MM.1S (cell line): ENCODE measurements at regions not wholly inside any gene's neighbourhood (a gene's known extent, or its start where the extent isn't known, plus 50 kb on each side); places are given as distances from the start of the nearest gene placed in this dataset.

Source experiments
- DNase-seq: peaks from one replicate; pipeline ENCODE4 v3.0.0-alpha.2; 2015
- H2AFZ ChIP-seq: fragments of 300-600 bp; sonication (generic); 2 replicates; pipeline ENCODE4 v1.6.0; 2016; ENCODE audit warnings: antibody characterized with exemption, low read length
- H3F3A ChIP-seq: fragments of 300-600 bp; sonication (generic); 2 replicates; pipeline ENCODE4 v1.6.1; 2016; ENCODE audit warnings: mild to moderate bottlenecking, antibody characterized with exemption, low read length, moderate library complexity, mixed read lengths; ENCODE audit not compliant: insufficient read depth
- H3K27ac ChIP-seq: fragments of 300-600 bp; sonication (generic); 2 replicates; pipeline ENCODE4 v1.5.1; 2016; ENCODE audit warnings: mild to moderate bottlenecking, low read length
- H3K27me3 ChIP-seq: fragments of 300-600 bp; sonication (generic); replicated peaks from 2 replicates; pipeline ENCODE4 v1.6.0; 2016; ENCODE audit warnings: low read length; ENCODE audit not compliant: insufficient read depth
- H3K36me3 ChIP-seq: fragments of 300-600 bp; sonication (generic); replicated peaks from 2 replicates; pipeline ENCODE4 v1.6.1; 2016; ENCODE audit warnings: mild to moderate bottlenecking, low read length, mixed read lengths; ENCODE audit not compliant: insufficient read depth
- H3K4me1 ChIP-seq: fragments of 300-600 bp; sonication (generic); 2 replicates; pipeline ENCODE4 v1.6.1; 2016; ENCODE audit warnings: low read length, mixed read lengths
- H3K4me2 ChIP-seq: fragments of 300-600 bp; sonication (generic); 2 replicates; pipeline ENCODE4 v1.6.0; 2016; ENCODE audit warnings: low read depth, low read length
- H3K4me3 ChIP-seq: fragments of 300-600 bp; sonication (generic); 2 replicates; pipeline ENCODE4 v1.5.1; 2016; ENCODE audit warnings: low read length, mixed read lengths
- H3K79me2 ChIP-seq: fragments of 300-600 bp; sonication (generic); 2 replicates; pipeline ENCODE4 v1.6.1; 2016; ENCODE audit warnings: mixed run types, low read length, mixed read lengths
- H3K9ac ChIP-seq: fragments of 300-600 bp; sonication (generic); 2 replicates; pipeline ENCODE4 v1.6.1; 2016; ENCODE audit warnings: low read length, mixed read lengths
- H3K9me2 ChIP-seq: fragments of 300-600 bp; sonication (generic); replicated peaks from 2 replicates; pipeline ENCODE4 v1.6.1; 2016; ENCODE audit warnings: mild to moderate bottlenecking, low read length, mixed read lengths; ENCODE audit not compliant: insufficient read depth
- H3K9me3 ChIP-seq: fragments of 300-600 bp; sonication (generic); replicated peaks from 2 replicates; pipeline ENCODE4 v1.6.1; 2016; ENCODE audit warnings: mild to moderate bottlenecking, low read length, mixed read lengths; ENCODE audit not compliant: insufficient read depth
- H4K20me1 ChIP-seq: fragments of 300-600 bp; sonication (generic); 2 replicates; pipeline ENCODE4 v1.6.1; 2016; ENCODE audit warnings: mild to moderate bottlenecking, low read length, moderate library complexity, mixed read lengths; ENCODE audit not compliant: insufficient read depth
- EZH2 ChIP-seq: fragments of 300-600 bp; sonication (generic); optimal IDR thresholded peaks from 2 replicates; pipeline ENCODE3; 2017; ENCODE audit warnings: low read depth, mild to moderate bottlenecking, antibody characterized with exemption, low read length, mixed read lengths
- EZH2phosphoT487 ChIP-seq: fragments of 300-600 bp; sonication (generic); IDR thresholded peaks from 2 replicates; pipeline ENCODE4 v1.6.1; 2018; ENCODE audit warnings: antibody characterized with exemption, low read length
- TF ChIP-seq, protein P1 (sequence below): fragments of 300-600 bp; sonication (generic); IDR thresholded peaks from 2 replicates; pipeline ENCODE4 v1.5.1; 2016; ENCODE audit warnings: antibody characterized with exemption, low read length, mixed read lengths

DNA sequence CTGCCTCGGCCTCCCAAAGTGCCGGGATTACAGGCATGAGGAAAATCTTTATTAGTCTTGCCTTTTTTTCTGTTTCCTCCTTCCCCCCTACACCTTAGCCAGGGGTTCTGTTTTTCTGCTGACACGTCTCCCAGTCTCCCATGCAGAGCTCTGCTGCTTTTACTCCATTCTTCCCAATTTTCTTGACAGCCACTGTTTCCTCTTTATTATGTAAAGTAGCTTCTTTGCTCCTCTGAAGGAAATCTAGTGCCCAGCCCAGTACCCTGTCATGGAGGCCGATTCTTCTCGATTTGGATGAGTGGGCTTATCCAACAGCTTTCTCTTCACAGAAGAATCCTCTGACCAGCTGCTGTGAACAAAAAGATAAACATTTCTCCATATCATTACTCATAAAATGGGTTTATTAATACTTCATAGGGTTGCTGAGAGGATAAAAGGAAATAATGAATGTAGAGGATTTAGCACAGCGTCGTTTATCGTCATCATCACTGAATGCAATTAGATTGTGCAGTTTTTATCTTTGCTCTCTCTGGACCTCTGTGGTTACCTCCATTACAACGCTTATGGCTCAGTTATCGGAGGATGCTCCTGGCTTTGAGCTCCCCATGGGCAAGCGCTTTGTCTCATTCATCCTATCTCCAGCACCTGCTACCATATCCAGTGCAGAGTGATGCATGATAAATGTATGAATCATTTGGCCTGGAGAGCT lies 375.6 kb upstream of the C11orf87 start:
- DNase-seq, result no peak
- H4K20me1 ChIP-seq, result no peaks in the 10 kb centered on the region
- peaks cover 14% of the 10 kb centered on the region for H3K4me1 ChIP-seq
- no peak overlapping the region for H2AFZ ChIP-seq
- no peaks in the 10 kb centered on the region for H3K9me3 ChIP-seq
- H3K27ac ChIP-seq, result no peak overlapping the region
- no peaks in the 10 kb centered on the region for H3K9me2 ChIP-seq
- H3K36me3 ChIP-seq, result no peaks in the 10 kb centered on the region
- no peak overlapping the region for H3K4me2 ChIP-seq
- no peaks in the 10 kb centered on the region for H3K27me3 ChIP-seq
- no peaks in the 10 kb centered on the region for H3K79me2 ChIP-seq
- no peak overlapping the region for H3K9ac ChIP-seq
- H3F3A ChIP-seq, result peaks cover 4% of the 10 kb centered on the region; the same call in 1 of the 2 replicates
- no peak overlapping the region for H3K4me3 ChIP-seq
- TF ChIP-seq EZH2 (no peak), EZH2phosphoT487 (no peak)
- TF ChIP-seq, protein P1, sequence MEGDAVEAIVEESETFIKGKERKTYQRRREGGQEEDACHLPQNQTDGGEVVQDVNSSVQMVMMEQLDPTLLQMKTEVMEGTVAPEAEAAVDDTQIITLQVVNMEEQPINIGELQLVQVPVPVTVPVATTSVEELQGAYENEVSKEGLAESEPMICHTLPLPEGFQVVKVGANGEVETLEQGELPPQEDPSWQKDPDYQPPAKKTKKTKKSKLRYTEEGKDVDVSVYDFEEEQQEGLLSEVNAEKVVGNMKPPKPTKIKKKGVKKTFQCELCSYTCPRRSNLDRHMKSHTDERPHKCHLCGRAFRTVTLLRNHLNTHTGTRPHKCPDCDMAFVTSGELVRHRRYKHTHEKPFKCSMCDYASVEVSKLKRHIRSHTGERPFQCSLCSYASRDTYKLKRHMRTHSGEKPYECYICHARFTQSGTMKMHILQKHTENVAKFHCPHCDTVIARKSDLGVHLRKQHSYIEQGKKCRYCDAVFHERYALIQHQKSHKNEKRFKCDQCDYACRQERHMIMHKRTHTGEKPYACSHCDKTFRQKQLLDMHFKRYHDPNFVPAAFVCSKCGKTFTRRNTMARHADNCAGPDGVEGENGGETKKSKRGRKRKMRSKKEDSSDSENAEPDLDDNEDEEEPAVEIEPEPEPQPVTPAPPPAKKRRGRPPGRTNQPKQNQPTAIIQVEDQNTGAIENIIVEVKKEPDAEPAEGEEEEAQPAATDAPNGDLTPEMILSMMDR, result no peak

DNA sequence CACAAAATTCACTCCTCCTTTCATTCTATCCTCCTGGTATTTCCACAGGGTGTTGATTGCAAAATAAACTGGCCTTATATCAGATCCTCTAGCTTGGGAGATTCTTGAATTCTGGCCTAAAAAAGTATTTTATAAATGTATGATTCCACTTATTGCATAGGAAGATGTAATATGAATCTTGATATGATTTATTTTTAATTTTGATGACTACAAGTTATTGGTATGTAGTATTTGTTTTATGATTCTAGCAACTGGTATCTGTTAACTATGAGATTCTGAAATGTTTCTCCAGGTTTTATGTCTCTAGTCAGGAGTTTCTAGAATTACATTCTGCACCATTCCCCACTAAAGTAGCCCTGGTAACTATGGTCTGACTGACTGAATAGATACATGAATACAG lies 373.9 kb upstream of the C11orf87 start:
- no peaks in the 10 kb centered on the region for H4K20me1 ChIP-seq
- peaks cover 4% of the 10 kb centered on the region; the same call in 1 of the 2 replicates for H3F3A ChIP-seq
- no peaks in the 10 kb centered on the region for H3K9me3 ChIP-seq
- H3K9ac ChIP-seq, result no peak overlapping the region
- DNase-seq, result no peak
- no peaks in the 10 kb centered on the region for H3K79me2 ChIP-seq
- H3K4me3 ChIP-seq, result no peak overlapping the region
- H2AFZ ChIP-seq, result no peak overlapping the region
- H3K4me2 ChIP-seq, result no peak overlapping the region
- no peaks in the 10 kb centered on the region for H3K36me3 ChIP-seq
- TF ChIP-seq, protein P1, result no peak
- TF ChIP-seq EZH2, result no peak
- no peak for TF ChIP-seq EZH2phosphoT487
- no peaks in the 10 kb centered on the region for H3K9me2 ChIP-seq
- no peaks in the 10 kb centered on the region for H3K27me3 ChIP-seq
- H3K27ac ChIP-seq, result no peak overlapping the region
- H3K4me1 ChIP-seq, result peaks cover 12% of the 10 kb centered on the region

DNA sequence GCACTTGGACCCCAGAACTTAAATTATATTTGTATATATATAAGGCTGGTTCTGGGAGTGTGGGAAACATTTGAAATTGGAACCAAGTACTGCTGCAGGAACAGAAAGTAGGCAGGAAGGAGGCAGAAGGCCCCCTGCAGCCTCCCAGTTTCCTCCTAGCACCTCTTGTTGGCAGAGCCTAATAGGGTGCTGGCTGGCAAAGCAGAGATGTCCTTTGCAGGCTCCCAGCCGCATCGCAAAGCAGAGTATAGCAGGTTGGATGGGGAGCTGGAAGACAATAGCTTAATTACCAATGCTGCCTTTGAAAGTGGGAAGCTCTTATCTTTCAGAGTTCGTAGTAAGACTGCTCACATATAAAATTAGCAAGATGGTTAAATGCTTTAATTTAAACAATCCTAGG lies 370.8 kb upstream of the C11orf87 start:
- TF ChIP-seq, protein P1, result no peak
- no peak for TF ChIP-seq EZH2phosphoT487
- TF ChIP-seq EZH2, result no peak
- H3K79me2 ChIP-seq, result no peaks in the 10 kb centered on the region
- no peaks in the 10 kb centered on the region for H4K20me1 ChIP-seq
- H2AFZ ChIP-seq, result no peak overlapping the region
- H3K36me3 ChIP-seq, result no peaks in the 10 kb centered on the region
- no peak for DNase-seq
- H3K9ac ChIP-seq, result no peak overlapping the region
- no peak overlapping the region for H3K27ac ChIP-seq
- no peaks in the 10 kb centered on the region for H3K27me3 ChIP-seq
- no peak overlapping the region for H3K4me2 ChIP-seq
- H3K9me3 ChIP-seq, result no peaks in the 10 kb centered on the region
- H3K9me2 ChIP-seq, result no peaks in the 10 kb centered on the region
- H3F3A ChIP-seq, result no peaks in the 10 kb centered on the region
- no peak overlapping the region for H3K4me3 ChIP-seq
- H3K4me1 ChIP-seq, result no peaks in the 10 kb centered on the region
